Mononuclear cell (primary cell): ENCODE measurements at regions not wholly inside any gene's neighbourhood (a gene's known extent, or its start where the extent isn't known, plus 50 kb on each side); places are given as distances from the start of the nearest gene placed in this dataset.
"Not testable (repeated sequence)": the region's sequence is repeated elsewhere in the genome, so short reads cannot be mapped to it uniquely, and the experiment has no call there.

ENCODE experiments used
- H3K27me3 ChIP-seq: 2 replicates; pipeline ENCODE4 v1.6.0; 2011; ENCODE audit warnings: low read length, control low read depth; ENCODE audit not compliant: insufficient read depth
- H3K4me1 ChIP-seq: 2 replicates; pipeline ENCODE4 v1.5.1; 2011; ENCODE audit warnings: mild to moderate bottlenecking, low read length, control low read depth; ENCODE audit not compliant: insufficient read depth
- H3K4me3 ChIP-seq: 2 replicates; pipeline ENCODE4 v1.5.1; 2011; ENCODE audit warnings: mild to moderate bottlenecking, low read length, moderate library complexity
- H3K9me3 ChIP-seq: 2 replicates; pipeline ENCODE4 v1.5.1; 2011; ENCODE audit warnings: low read depth, mild to moderate bottlenecking, control low read depth, low read length

- H3K27me3 ChIP-seq, result no peaks in the 10 kb centered on the region
- H3K4me1 ChIP-seq, result no peaks in the 10 kb centered on the region
- no peak overlapping the region for H3K4me3 ChIP-seq
- no peaks in the 10 kb centered on the region for H3K9me3 ChIP-seq
Measured at GRCh38 chr6:140499607-140500006, 1125.2 kb upstream of the CITED2 start.

GRCh38 chr6:140494321-140495108 is 1120.1 kb upstream of the CITED2 start:
- Histone ChIP-seq H3K4me1 (no peaks in the 10 kb centered on the region), H3K4me3 (no peak overlapping the region), H3K27me3 (no peaks in the 10 kb centered on the region), H3K9me3 (no peaks in the 10 kb centered on the region)

- H3K9me3 ChIP-seq, H3K4me3 ChIP-seq, H3K27me3 ChIP-seq, H3K4me1 ChIP-seq: not testable (repeated sequence)
Measured at GRCh38 chr6:140493470-140493869, 1119.0 kb upstream of the CITED2 start.

DNA sequence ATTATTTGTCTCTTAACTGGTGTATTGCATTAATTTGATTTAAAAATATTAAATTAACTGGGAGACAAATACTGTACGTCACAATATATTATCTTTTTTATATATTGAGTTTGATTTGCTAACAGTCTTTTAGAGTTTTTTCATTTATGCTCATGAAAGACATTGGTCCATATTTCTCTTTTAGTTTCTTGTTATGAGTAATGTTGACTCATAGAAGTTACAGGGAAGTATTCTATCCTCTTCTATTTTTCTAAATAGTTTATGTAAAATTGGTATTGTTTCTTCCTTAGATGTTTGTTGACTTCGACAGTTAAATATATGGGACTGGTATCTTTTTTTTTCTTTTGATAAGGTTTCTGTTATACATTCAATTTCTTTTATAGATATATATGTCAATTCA is 1115.6 kb upstream of the CITED2 start:
- Histone ChIP-seq H3K4me1 (no peaks in the 10 kb centered on the region), H3K27me3 (no peaks in the 10 kb centered on the region), H3K9me3 (no peaks in the 10 kb centered on the region), H3K4me3 (no peak overlapping the region)

- no peaks in the 10 kb centered on the region for H3K9me3 ChIP-seq
- H3K4me3 ChIP-seq, result no peak overlapping the region
- no peaks in the 10 kb centered on the region for H3K27me3 ChIP-seq
- no peaks in the 10 kb centered on the region for H3K4me1 ChIP-seq
Measured at GRCh38 chr6:140487586-140487985, 1113.1 kb upstream of the CITED2 start.

DNA sequence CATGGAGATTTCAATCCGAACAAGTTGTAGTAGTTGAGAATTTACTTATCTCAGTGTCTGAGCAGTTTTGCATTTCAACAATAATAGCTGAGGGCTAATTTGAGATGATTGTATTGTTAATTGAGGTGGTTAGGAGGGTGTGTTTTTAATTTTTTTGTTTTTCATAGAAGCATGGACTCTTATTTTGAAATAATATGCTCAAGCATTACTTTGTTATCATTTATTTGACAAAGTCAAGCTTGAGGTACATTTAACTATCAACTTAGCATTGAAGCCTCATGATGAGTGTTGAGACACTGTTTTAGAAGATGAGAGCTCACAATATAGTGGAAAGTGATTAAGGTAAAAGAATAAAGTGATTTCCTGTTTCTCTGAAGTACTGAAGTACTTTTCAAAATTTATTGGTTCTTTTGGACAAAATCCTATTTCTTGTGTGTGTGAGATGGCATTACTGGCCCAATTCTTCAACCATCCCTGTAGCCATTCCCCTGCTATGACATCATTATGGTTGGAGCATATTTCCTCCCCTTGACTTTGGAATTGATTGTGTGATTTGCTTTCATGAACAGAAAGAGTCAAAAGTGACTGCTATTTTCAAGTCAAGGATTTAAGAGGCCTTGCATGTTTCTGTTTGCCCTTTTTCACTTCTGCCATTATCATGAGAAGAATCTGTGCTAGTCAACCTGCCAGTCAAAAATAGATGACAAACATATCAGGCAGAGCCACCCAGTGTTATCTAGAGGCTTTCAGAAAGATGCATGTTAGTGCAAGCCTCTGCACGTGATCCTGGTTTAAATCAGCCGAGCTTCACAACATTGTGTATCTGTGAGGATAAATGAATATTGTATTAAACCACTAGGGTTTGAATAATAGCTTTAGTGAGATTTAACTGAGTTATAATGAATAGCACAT is 1112.3 kb upstream of the CITED2 start:
- no peaks in the 10 kb centered on the region for H3K4me1 ChIP-seq
- no peak overlapping the region for H3K4me3 ChIP-seq
- no peaks in the 10 kb centered on the region for H3K27me3 ChIP-seq
- H3K9me3 ChIP-seq, result no peaks in the 10 kb centered on the region

GRCh38 chr6:140485740-140486449 is 1111.4 kb upstream of the CITED2 start:
- H3K4me3 ChIP-seq, result no peak overlapping the region
- no peaks in the 10 kb centered on the region for H3K27me3 ChIP-seq

GRCh38 chr6:140480852-140481251 is 1106.4 kb upstream of the CITED2 start:
- Histone ChIP-seq H3K27me3 (no peaks in the 10 kb centered on the region), H3K4me3 (no peak overlapping the region), H3K9me3 (no peaks in the 10 kb centered on the region), H3K4me1 (no peaks in the 10 kb centered on the region)

More at GRCh38 chr6:140485740-140486449, 1111.4 kb upstream of the CITED2 start:
- no peaks in the 10 kb centered on the region for H3K9me3 ChIP-seq
- H3K4me1 ChIP-seq, result no peaks in the 10 kb centered on the region

GRCh38 chr6:140478631-140479030 is 1104.2 kb upstream of the CITED2 start:
- H3K4me1 ChIP-seq, result no peaks in the 10 kb centered on the region
- H3K9me3 ChIP-seq, result no peaks in the 10 kb centered on the region
- H3K27me3 ChIP-seq, result no peaks in the 10 kb centered on the region
- no peak overlapping the region for H3K4me3 ChIP-seq

GRCh38 chr6:140475086-140475485 is 1100.6 kb upstream of the CITED2 start:
- Histone ChIP-seq H3K9me3 (no peaks in the 10 kb centered on the region), H3K4me3 (no peak overlapping the region), H3K4me1 (no peaks in the 10 kb centered on the region), H3K27me3 (no peaks in the 10 kb centered on the region)

DNA sequence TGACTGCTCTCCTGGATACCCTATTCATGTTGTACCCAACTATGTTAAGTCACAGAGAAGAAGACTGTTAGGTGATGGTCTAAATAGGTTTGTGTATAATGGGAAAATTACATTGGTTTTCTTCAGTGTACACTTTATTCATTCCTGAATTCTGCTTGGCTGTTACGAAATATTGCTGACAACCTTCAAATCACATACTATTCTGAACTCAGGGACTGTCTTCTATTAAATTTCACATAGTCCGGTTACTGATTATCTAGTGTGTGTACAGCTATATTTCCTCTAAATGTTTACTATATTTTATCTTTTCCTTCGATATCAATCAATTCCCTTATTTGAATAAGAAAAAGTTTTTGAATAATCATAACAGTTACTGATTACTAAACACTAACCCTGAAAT is 1090.3 kb upstream of the CITED2 start:
- no peaks in the 10 kb centered on the region for H3K9me3 ChIP-seq
- H3K4me1 ChIP-seq, result peaks cover 6% of the 10 kb centered on the region
- no peak overlapping the region for H3K4me3 ChIP-seq
- no peaks in the 10 kb centered on the region for H3K27me3 ChIP-seq

DNA sequence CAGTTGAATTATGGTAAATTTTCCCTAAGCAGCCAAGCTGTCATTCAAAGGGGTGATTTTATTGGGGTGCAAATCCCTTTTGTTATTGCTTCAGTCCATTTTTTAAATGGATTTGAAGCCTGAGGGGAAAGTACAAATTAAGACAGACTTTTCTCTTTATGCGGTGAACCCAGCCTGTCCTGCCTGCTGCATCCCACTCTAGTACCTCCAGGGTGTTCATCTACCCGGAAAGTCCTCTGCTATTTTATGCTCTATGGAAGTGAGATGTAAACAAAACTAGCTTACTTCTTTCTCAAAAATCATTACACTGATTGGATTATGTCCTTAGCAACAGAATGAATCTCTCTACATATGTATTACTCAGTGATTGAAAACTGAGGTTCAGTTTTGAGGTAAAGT is 1088.9 kb upstream of the CITED2 start:
- Histone ChIP-seq H3K27me3 (no peaks in the 10 kb centered on the region), H3K4me1 (peaks cover 6% of the 10 kb centered on the region), H3K9me3 (no peaks in the 10 kb centered on the region), H3K4me3 (no peak overlapping the region)

DNA sequence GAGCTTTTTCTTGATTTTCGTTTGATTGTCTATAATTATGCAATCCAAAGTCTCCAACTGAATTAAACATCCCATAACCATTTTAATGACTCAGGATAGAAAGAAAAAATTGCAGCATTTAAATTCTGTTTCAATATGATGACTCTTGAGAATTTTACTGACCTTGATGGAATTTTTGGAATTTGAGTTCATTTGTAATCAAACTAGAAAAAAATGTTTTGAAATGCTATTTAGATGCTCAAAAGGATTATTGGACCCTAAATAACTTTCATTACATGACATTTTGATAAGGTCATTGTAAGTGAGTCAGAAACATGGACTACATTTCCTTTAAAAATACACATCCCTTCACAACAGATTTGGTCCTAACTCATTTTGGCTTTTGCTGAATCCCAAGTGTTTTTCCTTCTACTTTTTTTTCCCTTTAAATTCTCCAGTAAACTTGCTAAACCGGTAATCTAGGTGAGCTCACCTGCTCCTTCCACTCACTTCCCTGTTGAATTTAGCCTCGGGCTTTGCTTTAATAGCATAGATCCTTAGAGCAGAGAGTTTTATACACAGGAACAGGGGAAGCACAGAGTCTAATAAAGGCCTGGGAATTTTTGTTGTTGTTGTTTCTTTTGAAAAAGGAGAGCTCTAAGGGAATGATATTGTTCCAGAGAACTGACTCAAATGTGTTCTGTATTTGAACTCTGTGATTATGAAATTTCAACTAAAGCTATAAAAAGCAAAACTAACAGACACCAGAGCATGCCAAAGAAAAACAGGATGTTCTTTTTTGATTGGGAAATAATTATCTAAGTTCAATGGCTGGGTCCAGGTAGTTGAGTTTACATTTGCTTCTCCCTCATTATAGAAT is 1088.2 kb upstream of the CITED2 start:
- Histone ChIP-seq H3K9me3 (no peaks in the 10 kb centered on the region), H3K27me3 (no peaks in the 10 kb centered on the region), H3K4me3 (no peak overlapping the region), H3K4me1 (peaks cover 6% of the 10 kb centered on the region)

- no peak overlapping the region for H3K4me3 ChIP-seq
- no peaks in the 10 kb centered on the region for H3K9me3 ChIP-seq
- H3K27me3 ChIP-seq, result no peaks in the 10 kb centered on the region
- peaks cover 6% of the 10 kb centered on the region for H3K4me1 ChIP-seq
Measured at GRCh38 chr6:140462076-140462452, 1087.6 kb upstream of the CITED2 start.
